ENCODE measurements at regions not wholly inside any gene's neighbourhood (a gene's known extent, or its start where the extent isn't known, plus 50 kb on each side); places are given as distances from the start of the nearest gene placed in this dataset.

GRCh38 chr2:128769457-128770142, 450.9 kb upstream of the HS6ST1 start:
- no peak for DNase-seq

GRCh38 chr2:128770143-128771085, 451.7 kb upstream of the HS6ST1 start:
- DNase-seq = no peak

- no peak for DNase-seq
Measured at GRCh38 chr2:128771401-128771800, 452.7 kb upstream of the HS6ST1 start.

GRCh38 chr2:128772671-128773070, 454.0 kb upstream of the HS6ST1 start:
- no peak for DNase-seq

GRCh38 chr2:128773641-128774319, 455.1 kb upstream of the HS6ST1 start:
- peak; percentile 11 for DNase-seq

- DNase-seq = no peak
Measured at GRCh38 chr2:128774320-128775216, 455.9 kb upstream of the HS6ST1 start.

DNA sequence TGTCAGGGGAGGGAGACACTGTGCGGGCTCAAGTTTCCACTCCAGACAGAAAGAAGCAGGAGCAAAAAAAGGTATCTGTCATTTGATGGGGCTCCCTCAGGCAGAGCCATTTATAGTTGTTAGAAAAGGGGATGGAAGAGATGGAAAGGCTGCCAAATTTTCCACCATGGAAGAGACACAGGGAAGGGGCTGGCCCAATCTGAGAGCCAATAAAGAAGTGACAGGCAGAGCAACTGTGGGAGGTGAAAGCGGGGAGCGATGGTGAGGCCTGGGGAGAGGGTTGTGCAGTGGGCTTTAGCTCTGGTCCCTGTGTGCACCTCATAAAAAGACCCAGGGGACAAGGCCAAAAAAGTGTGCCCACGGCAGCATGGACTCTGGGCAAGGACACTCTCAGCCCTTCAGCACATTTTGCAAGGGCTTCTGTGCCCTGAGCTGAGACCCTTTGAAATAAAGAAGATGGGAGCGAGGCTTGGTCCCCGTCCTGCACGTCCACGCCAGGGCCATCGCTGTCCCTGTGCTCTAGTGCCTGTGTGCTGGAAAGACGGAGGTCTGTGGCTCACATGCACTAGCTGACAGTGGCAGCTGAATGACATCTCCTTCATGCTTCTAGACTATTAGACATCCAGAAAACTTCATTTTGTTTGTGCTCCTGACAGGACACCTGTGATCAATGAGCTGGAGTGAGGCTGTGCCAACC, 456.7 kb upstream of the HS6ST1 start:
- peak; percentile 8 for DNase-seq

DNA sequence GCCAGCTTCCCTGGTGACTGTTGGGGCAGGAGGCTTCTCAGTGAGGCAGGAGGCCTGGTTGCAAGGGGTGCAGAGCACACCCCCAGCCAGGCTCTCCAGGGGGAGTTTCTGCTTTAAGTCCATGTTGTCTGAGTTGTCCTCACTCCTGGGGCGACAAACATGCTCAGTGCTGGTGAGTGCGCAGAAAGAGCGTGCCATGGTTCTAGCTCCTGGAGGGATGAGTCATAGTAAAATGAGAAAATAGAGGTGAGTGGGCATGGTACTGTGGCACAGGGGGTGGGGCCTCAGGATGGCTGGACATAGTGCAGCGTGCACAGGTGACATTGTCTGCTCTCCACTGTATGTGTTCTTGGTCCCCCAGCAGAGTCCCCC, 457.2 kb upstream of the HS6ST1 start:
- no peak for DNase-seq

- DNase-seq = peak; percentile 5
Measured at GRCh38 chr2:128776461-128777195, 458.0 kb upstream of the HS6ST1 start.

GRCh38 chr2:128777196-128778035, 458.7 kb upstream of the HS6ST1 start:
- DNase-seq = peak; percentile 6

DNA sequence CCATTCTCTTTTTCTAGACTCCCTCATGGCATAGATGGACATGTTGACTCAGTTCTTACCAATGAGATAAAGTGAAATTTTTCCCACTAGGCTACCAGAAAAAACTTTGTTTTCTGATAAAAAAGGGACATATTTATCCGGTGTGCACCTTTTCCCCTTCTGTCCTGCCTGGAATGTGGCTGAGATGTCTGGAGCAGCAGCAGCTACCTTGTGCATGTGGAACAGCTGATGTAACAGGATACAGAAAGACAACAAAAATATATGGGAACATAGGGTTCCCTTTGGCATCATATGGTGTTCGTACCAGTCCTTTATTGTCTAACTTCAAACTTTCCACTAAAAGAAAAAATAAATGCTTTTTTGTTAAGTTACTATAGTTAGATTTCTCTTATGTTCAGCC, 460.2 kb upstream of the HS6ST1 start:
- DNase-seq = no peak

- DNase-seq = peak; percentile 5
Measured at GRCh38 chr2:128779301-128780095, 460.8 kb upstream of the HS6ST1 start.

DNA sequence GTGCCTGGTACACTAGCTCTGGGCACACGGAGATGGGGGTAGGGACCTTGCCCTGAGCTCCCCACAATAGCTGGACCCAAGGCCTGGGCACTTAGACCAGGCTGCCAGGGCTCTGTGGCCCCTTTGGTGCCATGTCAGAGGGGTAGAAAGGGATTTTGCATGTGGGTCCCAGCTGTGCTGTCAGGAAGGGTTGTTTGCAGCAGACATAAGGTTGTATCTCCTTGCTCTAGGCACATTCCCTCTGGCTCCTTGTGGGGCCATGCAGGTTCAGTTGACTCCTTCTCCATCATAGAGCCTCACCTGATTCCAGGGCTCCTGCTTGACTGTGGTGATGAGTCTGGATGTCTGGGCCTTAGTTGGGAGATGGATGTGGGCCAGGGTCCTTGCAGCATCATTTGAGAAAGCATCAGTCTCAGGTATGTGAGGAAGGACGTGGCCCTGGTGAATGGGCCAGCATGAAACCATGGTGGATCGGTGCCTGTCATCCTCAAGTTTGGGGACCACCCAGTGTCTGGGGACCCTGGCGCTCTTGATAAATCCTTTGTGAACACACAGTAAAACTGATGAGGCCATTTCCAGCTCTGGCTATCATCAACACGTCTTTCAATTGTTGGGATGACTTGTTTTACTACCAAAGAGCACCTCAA, 461.9 kb upstream of the HS6ST1 start:
- peak; percentile 4 for DNase-seq

DNA sequence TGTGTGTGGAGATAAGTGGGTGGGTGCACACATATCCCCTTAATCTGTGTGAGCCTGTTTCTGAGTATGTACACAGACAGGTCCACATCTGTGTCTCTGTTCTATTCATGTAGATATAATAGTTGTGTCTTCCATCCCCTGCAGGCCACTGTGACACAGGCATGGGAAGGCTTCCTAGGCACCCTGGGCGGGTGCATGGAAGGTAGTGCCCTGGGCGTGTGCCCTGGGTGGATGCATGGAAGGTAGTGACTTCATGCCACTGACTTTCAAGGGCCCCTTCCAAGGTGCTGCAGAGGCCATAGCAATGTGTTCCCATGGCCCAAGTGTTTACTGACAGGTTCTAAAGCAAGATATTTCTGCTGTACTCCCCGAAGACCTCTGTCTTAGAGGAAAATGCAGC, 462.5 kb upstream of the HS6ST1 start:
- DNase-seq = peak; percentile 0

- DNase-seq = peak; percentile 8
Measured at GRCh38 chr2:128781585-128782385, 463.1 kb upstream of the HS6ST1 start.

- DNase-seq = peak; percentile 8
Measured at GRCh38 chr2:128782411-128783192, 463.9 kb upstream of the HS6ST1 start.

DNA sequence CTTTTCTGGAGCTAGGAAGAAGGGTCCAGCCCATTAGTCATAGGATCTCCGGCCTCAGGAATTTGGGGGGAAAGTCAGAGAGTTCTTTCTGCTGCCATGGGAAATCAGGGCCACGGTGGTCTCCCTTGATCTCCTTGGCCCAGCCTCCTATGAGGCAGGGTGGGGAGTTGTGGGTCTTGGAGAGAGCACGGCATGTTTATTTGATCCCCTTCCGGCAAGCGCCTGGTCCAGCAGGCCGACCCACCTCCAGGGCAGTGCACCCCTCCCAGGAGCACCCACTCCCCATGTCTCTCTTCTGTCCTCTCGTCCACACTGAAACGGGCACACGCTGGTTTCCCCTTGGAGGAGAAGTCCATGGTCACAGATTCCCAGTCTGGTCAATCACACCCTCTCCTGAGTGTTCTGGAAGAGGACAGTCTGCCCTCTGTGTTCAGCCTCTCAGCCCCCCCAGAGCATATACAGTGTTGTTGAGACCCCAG, 464.6 kb upstream of the HS6ST1 start:
- DNase-seq = peak; percentile 0
